HEK293T (cell line): ENCODE measurements at regions not wholly inside any gene's neighbourhood (a gene's known extent, or its start where the extent isn't known, plus 50 kb on each side); places are given as distances from the start of the nearest gene placed in this dataset.

Source experiments
- BHLHE40 ChIP-seq: fragments of 450-650 bp; IDR thresholded peaks from 2 replicates; pipeline ENCODE4 v1.6.1; 2016; ENCODE audit warnings: mild to moderate bottlenecking, moderate library complexity, borderline replicate concordance
- FOXA1 ChIP-seq: fragments of 450-650 bp; IDR thresholded peaks from 2 replicates; pipeline ENCODE4 v1.6.1; 2016; ENCODE audit warnings: mild to moderate bottlenecking
- FOXK2 ChIP-seq: fragments of 450-650 bp; IDR thresholded peaks from 2 replicates; pipeline ENCODE4 v1.6.1; 2016; ENCODE audit warnings: mild to moderate bottlenecking
- FOXM1 ChIP-seq: fragments of 450-650 bp; IDR thresholded peaks from 2 replicates; pipeline ENCODE4 v1.6.1; 2017; ENCODE audit warnings: mild to moderate bottlenecking, borderline replicate concordance
- HDGF ChIP-seq: fragments of 450-650 bp; IDR thresholded peaks from 2 replicates; pipeline ENCODE4 v1.6.1; 2017; ENCODE audit warnings: antibody characterized with exemption, borderline replicate concordance
- SP1 ChIP-seq: fragments of 450-650 bp; IDR thresholded peaks from 2 replicates; pipeline ENCODE4 v1.6.1; 2017

DNA sequence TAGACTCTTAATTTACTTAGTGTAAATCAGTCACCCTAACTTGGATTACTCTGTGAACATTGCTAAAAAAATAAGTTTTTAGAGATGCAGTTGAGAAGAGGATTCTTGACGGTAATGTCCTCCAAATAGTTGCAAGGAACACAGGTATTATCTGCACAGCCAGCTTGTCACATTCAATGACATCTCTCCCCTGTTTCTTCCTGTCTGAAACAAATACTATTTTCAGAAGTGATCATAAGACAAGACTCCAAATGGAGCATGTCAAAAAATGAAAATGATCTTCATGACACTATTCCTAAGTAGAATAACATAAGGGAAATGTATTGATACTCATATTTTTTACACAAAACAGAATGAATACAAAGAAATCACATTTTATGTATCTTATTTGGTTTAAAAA is 227.9 kb upstream of the CHD1 start:
- TF ChIP-seq HDGF (no peak), SP1 (no peak), FOXA1 (no peak), FOXK2 (no peak), FOXM1 (no peak), BHLHE40 (no peak)
